ENCODE measurements at regions not wholly inside any gene's neighbourhood (a gene's known extent, or its start where the extent isn't known, plus 50 kb on each side); places are given as distances from the start of the nearest gene placed in this dataset.
"Not testable (repeated sequence)": the region's sequence is repeated elsewhere in the genome, so short reads cannot be mapped to it uniquely, and the experiment has no call there.

- TF ChIP-seq CTCF (IDR thresholded peaks at IDR 0.05) (no peak), POLR2A (IDR thresholded peaks at IDR 0.05) (no peak)
- intact Hi-C loops (cut with DNase I; ENCODE audit: low total_unique reads): no loop called here
- H3K4me1 ChIP-seq: no peaks in the 10 kb centered on the region
- no peak overlapping the region for H3K4me3 ChIP-seq
- no peaks in the 10 kb centered on the region for H3K27me3 ChIP-seq
- H3K9me3 ChIP-seq: no peaks in the 10 kb centered on the region
- H3K36me3 ChIP-seq: no peaks in the 10 kb centered on the region
- no peak overlapping the region for H3K27ac ChIP-seq
- no peak for DNase-seq
Observed at GRCh38 chr2:238510911-238511613, 84.3 kb downstream of the ASB1 start.

- Histone ChIP-seq H3K9me3 (peaks cover 0 to under 1% of the 10 kb centered on the region in 2 donors), H3K4me3 (no peak overlapping the region), H3K27ac (no peak overlapping the region), H3K4me1 (no peaks in the 10 kb centered on the region), H3K36me3 (no peaks in the 10 kb centered on the region), H3K27me3 (no peaks in the 10 kb centered on the region)
- no peak for DNase-seq
- no peak for TF ChIP-seq CTCF (IDR thresholded peaks at IDR 0.05)
- TF ChIP-seq POLR2A (IDR thresholded peaks at IDR 0.05): no peak
- intact Hi-C loops (cut with DNase I; ENCODE audit: low total_unique reads): no loop called here
Observed at GRCh38 chr2:238511614-238511950, 84.9 kb downstream of the ASB1 start.

- H3K4me3 ChIP-seq: no peak overlapping the region
- DNase-seq: no peak
- no peaks in the 10 kb centered on the region for H3K27me3 ChIP-seq
- no peaks in the 10 kb centered on the region for H3K36me3 ChIP-seq
- no peaks in the 10 kb centered on the region for H3K4me1 ChIP-seq
- intact Hi-C loops (cut with DNase I; ENCODE audit: low total_unique reads): no loop called here
- H3K27ac ChIP-seq: no peak overlapping the region
- peaks cover 0 to 6% of the 10 kb centered on the region in 2 donors for H3K9me3 ChIP-seq
- no peak for TF ChIP-seq CTCF (IDR thresholded peaks at IDR 0.05)
- TF ChIP-seq POLR2A (IDR thresholded peaks at IDR 0.05): no peak
Observed at GRCh38 chr2:238512247-238512867, 85.6 kb downstream of the ASB1 start.

GRCh38 chr2:238513346-238513745 is 86.6 kb downstream of the ASB1 start:
- H3K27me3 ChIP-seq: no peaks in the 10 kb centered on the region
- H3K4me1 ChIP-seq: no peaks in the 10 kb centered on the region
- no peak overlapping the region for H3K27ac ChIP-seq
- peaks cover 0 to 6% of the 10 kb centered on the region in 2 donors for H3K9me3 ChIP-seq
- no peak overlapping the region for H3K4me3 ChIP-seq
- TF ChIP-seq CTCF (IDR thresholded peaks at IDR 0.05) (peak in 3 of 4 experiments; percentile 17 to 27 (median 22)), POLR2A (IDR thresholded peaks at IDR 0.05) (no peak)
- DNase-seq: no peak
- intact Hi-C loops (cut with DNase I; ENCODE audit: low total_unique reads): no loop called here
- H3K36me3 ChIP-seq: no peaks in the 10 kb centered on the region

GRCh38 chr2:238514024-238514423 is 87.3 kb downstream of the ASB1 start:
- H3K4me1 ChIP-seq; H3K4me3 ChIP-seq; H3K27me3 ChIP-seq; H3K36me3 ChIP-seq; H3K9me3 ChIP-seq; H3K27ac ChIP-seq; DNase-seq; intact Hi-C loops (cut with DNase I; ENCODE audit: low total_unique reads): not testable (repeated sequence)

All from uterus (tissue), 3 donors.